ENCODE measurements at regions not wholly inside any gene's neighbourhood (a gene's known extent, or its start where the extent isn't known, plus 50 kb on each side); places are given as distances from the start of the nearest gene placed in this dataset.

GRCh38 chrX:9308426-9308825 is 156.4 kb upstream of the TBL1X start:
- no peaks in the 10 kb centered on the region for H3K36me3 ChIP-seq (ENCODE audit: control insufficient read depth, insufficient read depth, low read length)
- DNase-seq (ENCODE audit: low read depth, low spot score) = no peak
- no peak overlapping the region for H3K27ac ChIP-seq (ENCODE audit: low read length)
- H3K4me1 ChIP-seq (ENCODE audit: control insufficient read depth, insufficient read depth, low read length) = no peaks in the 10 kb centered on the region
- no peaks in the 10 kb centered on the region for H3K27me3 ChIP-seq (ENCODE audit: control insufficient read depth, insufficient read depth, low read length)
- no peak overlapping the region for H3K4me3 ChIP-seq (ENCODE audit: low read length)
- no peaks in the 10 kb centered on the region for H3K9me3 ChIP-seq (ENCODE audit: control insufficient read depth, insufficient read depth, low read length)
- no CpG with 5 or more reads among the region's 4 CpGs for WGBS (ENCODE audit: insufficient coverage, insufficient read length)

- H3K4me1 ChIP-seq (ENCODE audit: control insufficient read depth, insufficient read depth, low read length) = no peaks in the 10 kb centered on the region
- H3K4me3 ChIP-seq (ENCODE audit: low read length) = no peak overlapping the region
- no peak for DNase-seq (ENCODE audit: low read depth, low spot score)
- H3K36me3 ChIP-seq (ENCODE audit: control insufficient read depth, insufficient read depth, low read length) = no peaks in the 10 kb centered on the region
- H3K27me3 ChIP-seq (ENCODE audit: control insufficient read depth, insufficient read depth, low read length) = no peaks in the 10 kb centered on the region
- H3K9me3 ChIP-seq (ENCODE audit: control insufficient read depth, insufficient read depth, low read length) = no peaks in the 10 kb centered on the region
- no peak overlapping the region for H3K27ac ChIP-seq (ENCODE audit: low read length)
- WGBS (ENCODE audit: insufficient coverage, insufficient read length) = no CpG with 5 or more reads among the region's 2 CpGs
Observed at GRCh38 chrX:9310616-9311015, 154.2 kb upstream of the TBL1X start.

DNA sequence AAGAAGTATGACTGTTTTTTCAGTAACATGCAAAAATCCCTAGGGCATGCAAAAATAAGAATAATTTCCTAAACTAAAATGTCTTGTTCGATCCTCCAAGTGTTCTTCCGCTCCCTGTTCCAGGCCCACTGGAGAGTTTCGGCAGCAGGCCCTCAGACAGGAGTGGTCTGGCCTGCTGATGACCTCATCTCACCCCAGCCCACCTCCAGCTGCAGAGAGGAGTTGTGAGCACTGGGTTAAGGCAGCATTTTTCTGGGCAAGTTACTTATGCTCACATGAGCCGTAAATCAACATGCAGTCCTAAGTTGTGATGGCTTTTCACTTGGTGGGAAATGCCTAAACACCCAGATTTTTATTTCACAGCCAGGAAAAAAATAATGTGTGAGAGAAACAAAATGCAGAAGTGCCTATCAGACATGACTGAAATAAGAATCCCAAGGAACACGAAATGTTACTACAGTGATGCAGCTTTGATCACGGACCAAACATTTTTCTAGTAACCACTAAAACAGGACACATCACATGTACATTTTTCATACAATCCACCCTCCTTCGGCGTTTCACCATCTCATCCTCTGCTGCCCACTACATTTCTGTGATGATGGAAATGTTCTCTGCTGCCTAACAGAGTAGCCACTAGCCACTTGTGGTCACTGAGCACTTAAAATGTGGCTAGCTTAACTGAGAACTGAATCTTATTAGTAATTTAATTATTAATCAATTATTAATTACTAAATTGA is 153.3 kb upstream of the TBL1X start:
- WGBS (ENCODE audit: insufficient coverage, insufficient read length) = no CpG with 5 or more reads among the region's 8 CpGs
- H3K27me3 ChIP-seq (ENCODE audit: control insufficient read depth, insufficient read depth, low read length) = no peaks in the 10 kb centered on the region
- no peaks in the 10 kb centered on the region for H3K4me1 ChIP-seq (ENCODE audit: control insufficient read depth, insufficient read depth, low read length)
- no peak overlapping the region for H3K4me3 ChIP-seq (ENCODE audit: low read length)
- DNase-seq (ENCODE audit: low read depth, low spot score) = no peak
- H3K27ac ChIP-seq (ENCODE audit: low read length) = no peak overlapping the region
- no peaks in the 10 kb centered on the region for H3K36me3 ChIP-seq (ENCODE audit: control insufficient read depth, insufficient read depth, low read length)
- H3K9me3 ChIP-seq (ENCODE audit: control insufficient read depth, insufficient read depth, low read length) = no peaks in the 10 kb centered on the region

- no peak for DNase-seq (ENCODE audit: low read depth, low spot score)
- H3K9me3 ChIP-seq (ENCODE audit: control insufficient read depth, insufficient read depth, low read length) = no peaks in the 10 kb centered on the region
- H3K4me3 ChIP-seq (ENCODE audit: low read length) = no peak overlapping the region
- no peaks in the 10 kb centered on the region for H3K27me3 ChIP-seq (ENCODE audit: control insufficient read depth, insufficient read depth, low read length)
- WGBS (ENCODE audit: insufficient coverage, insufficient read length) = no CpG with 5 or more reads among the region's 12 CpGs
- H3K4me1 ChIP-seq (ENCODE audit: control insufficient read depth, insufficient read depth, low read length) = no peaks in the 10 kb centered on the region
- no peak overlapping the region for H3K27ac ChIP-seq (ENCODE audit: low read length)
- no peaks in the 10 kb centered on the region for H3K36me3 ChIP-seq (ENCODE audit: control insufficient read depth, insufficient read depth, low read length)
Observed at GRCh38 chrX:9312922-9313867, 151.7 kb upstream of the TBL1X start.

GRCh38 chrX:9315086-9315485 is 149.8 kb upstream of the TBL1X start:
- no peak overlapping the region for H3K27ac ChIP-seq (ENCODE audit: low read length)
- no CpG with 5 or more reads among the region's 3 CpGs for WGBS (ENCODE audit: insufficient coverage, insufficient read length)
- H3K4me1 ChIP-seq (ENCODE audit: control insufficient read depth, insufficient read depth, low read length) = no peaks in the 10 kb centered on the region
- no peak overlapping the region for H3K4me3 ChIP-seq (ENCODE audit: low read length)
- no peak for DNase-seq (ENCODE audit: low read depth, low spot score)
- no peaks in the 10 kb centered on the region for H3K36me3 ChIP-seq (ENCODE audit: control insufficient read depth, insufficient read depth, low read length)
- H3K27me3 ChIP-seq (ENCODE audit: control insufficient read depth, insufficient read depth, low read length) = no peaks in the 10 kb centered on the region
- no peaks in the 10 kb centered on the region for H3K9me3 ChIP-seq (ENCODE audit: control insufficient read depth, insufficient read depth, low read length)

GRCh38 chrX:9316096-9316495 is 148.8 kb upstream of the TBL1X start:
- DNase-seq (ENCODE audit: low read depth, low spot score) = no peak
- no CpG with 5 or more reads among the region's 10 CpGs for whole genome bisulfite sequencing (ENCODE audit: insufficient coverage, insufficient read length)
- H3K4me3 ChIP-seq (ENCODE audit: low read length) = no peak overlapping the region
- H3K27me3 ChIP-seq (ENCODE audit: control insufficient read depth, insufficient read depth, low read length) = no peaks in the 10 kb centered on the region
- H3K36me3 ChIP-seq (ENCODE audit: control insufficient read depth, insufficient read depth, low read length) = no peaks in the 10 kb centered on the region
- no peak overlapping the region for H3K27ac ChIP-seq (ENCODE audit: low read length)
- H3K4me1 ChIP-seq (ENCODE audit: control insufficient read depth, insufficient read depth, low read length) = no peaks in the 10 kb centered on the region
- no peaks in the 10 kb centered on the region for H3K9me3 ChIP-seq (ENCODE audit: control insufficient read depth, insufficient read depth, low read length)

DNA sequence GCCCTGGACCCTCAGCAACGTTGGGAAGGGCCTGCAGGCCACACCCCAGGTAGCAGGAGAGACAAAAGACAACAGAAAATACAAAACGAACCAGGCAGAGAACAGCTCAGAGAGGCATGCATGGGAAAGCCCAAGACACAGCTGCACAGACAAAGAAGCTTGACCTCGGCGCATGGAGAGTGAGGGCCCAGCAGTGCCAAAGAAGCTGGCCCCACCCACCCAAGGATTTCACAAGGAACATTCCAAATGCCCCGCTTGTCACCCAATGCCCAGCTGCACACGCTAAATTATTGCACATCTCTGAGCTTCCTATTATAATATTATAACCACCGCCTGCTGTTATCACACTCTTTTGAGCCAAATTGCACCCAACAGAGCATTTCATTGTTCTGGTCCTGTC is 147.7 kb upstream of the TBL1X start:
- no peaks in the 10 kb centered on the region for H3K27me3 ChIP-seq (ENCODE audit: control insufficient read depth, insufficient read depth, low read length)
- no CpG with 5 or more reads among the region's 7 CpGs for WGBS (ENCODE audit: insufficient coverage, insufficient read length)
- no peak overlapping the region for H3K27ac ChIP-seq (ENCODE audit: low read length)
- H3K4me3 ChIP-seq (ENCODE audit: low read length) = no peak overlapping the region
- DNase-seq (ENCODE audit: low read depth, low spot score) = no peak
- H3K36me3 ChIP-seq (ENCODE audit: control insufficient read depth, insufficient read depth, low read length) = no peaks in the 10 kb centered on the region
- no peaks in the 10 kb centered on the region for H3K9me3 ChIP-seq (ENCODE audit: control insufficient read depth, insufficient read depth, low read length)
- H3K4me1 ChIP-seq (ENCODE audit: control insufficient read depth, insufficient read depth, low read length) = no peaks in the 10 kb centered on the region

GRCh38 chrX:9318213-9318612 is 146.6 kb upstream of the TBL1X start:
- no peaks in the 10 kb centered on the region for H3K27me3 ChIP-seq (ENCODE audit: control insufficient read depth, insufficient read depth, low read length)
- no peak overlapping the region for H3K27ac ChIP-seq (ENCODE audit: low read length)
- WGBS (ENCODE audit: insufficient coverage, insufficient read length) = no CpG with 5 or more reads among the region's 3 CpGs
- no peak overlapping the region for H3K4me3 ChIP-seq (ENCODE audit: low read length)
- no peaks in the 10 kb centered on the region for H3K9me3 ChIP-seq (ENCODE audit: control insufficient read depth, insufficient read depth, low read length)
- no peaks in the 10 kb centered on the region for H3K36me3 ChIP-seq (ENCODE audit: control insufficient read depth, insufficient read depth, low read length)
- H3K4me1 ChIP-seq (ENCODE audit: control insufficient read depth, insufficient read depth, low read length) = no peaks in the 10 kb centered on the region
- DNase-seq (ENCODE audit: low read depth, low spot score) = no peak

- no peak overlapping the region for H3K4me3 ChIP-seq (ENCODE audit: low read length)
- no peaks in the 10 kb centered on the region for H3K9me3 ChIP-seq (ENCODE audit: control insufficient read depth, insufficient read depth, low read length)
- DNase-seq (ENCODE audit: low read depth, low spot score) = no peak
- no peaks in the 10 kb centered on the region for H3K4me1 ChIP-seq (ENCODE audit: control insufficient read depth, insufficient read depth, low read length)
- no peaks in the 10 kb centered on the region for H3K27me3 ChIP-seq (ENCODE audit: control insufficient read depth, insufficient read depth, low read length)
- no peaks in the 10 kb centered on the region for H3K36me3 ChIP-seq (ENCODE audit: control insufficient read depth, insufficient read depth, low read length)
- no peak overlapping the region for H3K27ac ChIP-seq (ENCODE audit: low read length)
- no CpG with 5 or more reads among the region's 14 CpGs for WGBS (ENCODE audit: insufficient coverage, insufficient read length)
Observed at GRCh38 chrX:9318766-9319165, 146.1 kb upstream of the TBL1X start.

- Histone ChIP-seq H3K4me3 (ENCODE audit: low read length) (no peak overlapping the region), H3K27ac (ENCODE audit: low read length) (no peak overlapping the region), H3K4me1 (ENCODE audit: control insufficient read depth, insufficient read depth, low read length) (no peaks in the 10 kb centered on the region), H3K36me3 (ENCODE audit: control insufficient read depth, insufficient read depth, low read length) (no peaks in the 10 kb centered on the region), H3K27me3 (ENCODE audit: control insufficient read depth, insufficient read depth, low read length) (no peaks in the 10 kb centered on the region), H3K9me3 (ENCODE audit: control insufficient read depth, insufficient read depth, low read length) (no peaks in the 10 kb centered on the region)
- no peak for DNase-seq (ENCODE audit: low read depth, low spot score)
- no CpG with 5 or more reads among the region's 7 CpGs for WGBS (ENCODE audit: insufficient coverage, insufficient read length)
Observed at GRCh38 chrX:9320940-9321339, 143.9 kb upstream of the TBL1X start.
